Transverse colon (tissue), 4 donors: ENCODE measurements at regions not wholly inside any gene's neighbourhood (a gene's known extent, or its start where the extent isn't known, plus 50 kb on each side); places are given as distances from the start of the nearest gene placed in this dataset.

Experiments used
- DNase-seq: peaks from one replicate; pipeline ENCODE4 v3.0.0-alpha.2; 2019
- H3K27ac ChIP-seq, 4 donors: fragments of 200-600 bp; sonication (generic); 2 replicates each; pipeline ENCODE4 v1.5.1; 2016 to 2018; ENCODE audit warnings: inconsistent platforms in 4 of 4
- H3K27me3 ChIP-seq: fragments of 200-600 bp; sonication (generic); 2 replicates; pipeline ENCODE4 v1.5.1; 2017; ENCODE audit warnings: inconsistent platforms
- H3K36me3 ChIP-seq, 4 donors: fragments of 200-600 bp; sonication (generic); 2 replicates each; pipeline ENCODE4 v1.5.1; 2017 to 2019; ENCODE audit warnings: inconsistent platforms in 4 of 4
- H3K4me1 ChIP-seq, 4 donors: fragments of 200-600 bp; sonication (generic); 2 replicates each; pipeline ENCODE4 v1.5.1; 2017 to 2020; ENCODE audit warnings: inconsistent platforms in 4 of 4
- H3K4me3 ChIP-seq, 4 donors: fragments of 200-600 bp; sonication (generic); 1 replicate in 1 of 4; 2 replicates in 3 of 4; pipeline versions ENCODE4 v1.5.1 to v1.6.1; 2017 to 2019; ENCODE audit warnings: inconsistent platforms in 4 of 4
- H3K9me3 ChIP-seq, 2 donors: fragments of 200-600 bp; sonication (generic); 2 replicates each; pipeline ENCODE4 v1.5.1; 2017 to 2019; ENCODE audit warnings: inconsistent platforms in 2 of 2
- CTCF ChIP-seq, 5 experiments: fragments of 200-600 bp in 3 of 5; fragments of 450-650 bp in 2 of 5; sonication (generic) in 3 of 5; IDR thresholded peaks; 1 replicate in 2 of 5; 2 replicates in 3 of 5; pipeline ENCODE4 v1.5.1; 2016 to 2017; ENCODE audit warnings: antibody characterized with exemption in 5 of 5, inconsistent platforms in 3 of 5, mild to moderate bottlenecking in 2 of 5, moderate library complexity in 1 of 5
- EP300 ChIP-seq: sonication (generic); formaldehyde crosslinking; IDR thresholded peaks from one replicate; pipeline ENCODE4 v1.6.1; 2017; ENCODE audit warnings: antibody characterized with exemption, low read depth
- POLR2A ChIP-seq: fragments of 450-650 bp; IDR thresholded peaks from one replicate; pipeline ENCODE4 v1.6.1; 2016; ENCODE audit warnings: antibody characterized with exemption, mild to moderate bottlenecking, moderate library complexity
- POLR2AphosphoS5 ChIP-seq, 3 donors: sonication (generic); formaldehyde crosslinking; IDR thresholded peaks; one replicate each; pipeline ENCODE4 v1.6.1; 2016; ENCODE audit warnings: antibody characterized with exemption in 3 of 3
- WGBS, 2 donors: methylation state at CpG; one replicate each; pipeline ENCODE4 v1.1.5; 2018; ENCODE audit warnings: low coverage in 1 of 2; 5-methylcytosine and 5-hydroxymethylcytosine counted together
- in situ Hi-C, 4 donors: fragments of 200-750 bp; cut with MboI; loops; one replicate each; pipeline versions ENCODE4 v1.15.0 to v1.15.1; 2017; ENCODE audit warnings: low sequenced_read_pairs in 3 of 4, low pct_ligation_motif_present in 1 of 4, low pct_unique_long_range_greater_than_20kb in 1 of 4
- intact Hi-C: fragments of 100-400 bp; cut with DNase I; formaldehyde crosslinking; loops from one replicate; pipeline ENCODE4 v1.15.1; 2023; ENCODE audit warnings: low total_unique reads

GRCh38 chr13:62595976-62596375 is 1180.3 kb upstream of the PCDH20 start:
- no peak for DNase-seq
- in situ Hi-C loops = no loop called here
- Histone ChIP-seq H3K9me3 (no peaks in the 10 kb centered on the region), H3K36me3 (no peaks in the 10 kb centered on the region), H3K4me1 (no peaks in the 10 kb centered on the region), H3K27me3 (no peaks in the 10 kb centered on the region), H3K27ac (no peak overlapping the region), H3K4me3 (no peak overlapping the region)
- intact Hi-C loops = no loop called here
- no peak for TF ChIP-seq POLR2A
- no peak for TF ChIP-seq POLR2AphosphoS5 (IDR thresholded peaks at IDR 0.05)
- no peak for TF ChIP-seq CTCF (IDR thresholded peaks at IDR 0.05)
- TF ChIP-seq EP300 = no peak

GRCh38 chr13:62593804-62594203 is 1178.2 kb upstream of the PCDH20 start:
- no peak for DNase-seq
- H3K4me1 ChIP-seq = no peaks in the 10 kb centered on the region
- TF ChIP-seq POLR2AphosphoS5 (IDR thresholded peaks at IDR 0.05) (no peak), EP300 (no peak), CTCF (IDR thresholded peaks at IDR 0.05) (no peak), POLR2A (no peak)
- 44 to 45% methylated on average over 2 of the region's 2 CpGs for WGBS, 2 donors
- H3K27ac ChIP-seq = no peak overlapping the region
- H3K4me3 ChIP-seq = no peak overlapping the region
- intact Hi-C loops = no loop called here
- no peaks in the 10 kb centered on the region for H3K36me3 ChIP-seq
- in situ Hi-C loops = no loop called here
- H3K9me3 ChIP-seq = no peaks in the 10 kb centered on the region
- no peaks in the 10 kb centered on the region for H3K27me3 ChIP-seq

GRCh38 chr13:62583466-62583865 is 1167.8 kb upstream of the PCDH20 start:
- 72 to 73% methylated on average over 2 of the region's 2 CpGs for WGBS, 2 donors
- DNase-seq = no peak
- H3K4me1 ChIP-seq = no peaks in the 10 kb centered on the region
- in situ Hi-C loops = no loop called here
- no peak for TF ChIP-seq EP300
- TF ChIP-seq POLR2A = no peak
- TF ChIP-seq POLR2AphosphoS5 (IDR thresholded peaks at IDR 0.05) = no peak
- TF ChIP-seq CTCF (IDR thresholded peaks at IDR 0.05) = no peak
- H3K36me3 ChIP-seq = no peaks in the 10 kb centered on the region
- intact Hi-C loops = no loop called here
- no peaks in the 10 kb centered on the region for H3K9me3 ChIP-seq
- no peaks in the 10 kb centered on the region for H3K27me3 ChIP-seq
- H3K4me3 ChIP-seq = no peak overlapping the region
- no peak overlapping the region for H3K27ac ChIP-seq

- Histone ChIP-seq H3K9me3 (no peaks in the 10 kb centered on the region), H3K27ac (no peak overlapping the region), H3K4me1 (no peaks in the 10 kb centered on the region), H3K36me3 (no peaks in the 10 kb centered on the region), H3K4me3 (no peak overlapping the region), H3K27me3 (no peaks in the 10 kb centered on the region)
- TF ChIP-seq CTCF (IDR thresholded peaks at IDR 0.05) (no peak), POLR2AphosphoS5 (IDR thresholded peaks at IDR 0.05) (no peak), EP300 (no peak), POLR2A (no peak)
- no peak for DNase-seq
- intact Hi-C loops = no loop called here
- in situ Hi-C loops = no loop called here
Observed at GRCh38 chr13:62578402-62578801, 1162.8 kb upstream of the PCDH20 start.
